Left forelimb (tissue), 1 donor: ENCODE measurements at regions not wholly inside any gene's neighbourhood (a gene's known extent, or its start where the extent isn't known, plus 50 kb on each side); places are given as distances from the start of the nearest gene placed in this dataset.
"Not testable (repeated sequence)": the region's sequence is repeated elsewhere in the genome, so short reads cannot be mapped to it uniquely, and the experiment has no call there.

ENCODE experiments used
- DNase-seq: peaks from one replicate; pipeline ENCODE4 v3.0.0-alpha.2; 2018; ENCODE audit warnings: low spot score

DNA sequence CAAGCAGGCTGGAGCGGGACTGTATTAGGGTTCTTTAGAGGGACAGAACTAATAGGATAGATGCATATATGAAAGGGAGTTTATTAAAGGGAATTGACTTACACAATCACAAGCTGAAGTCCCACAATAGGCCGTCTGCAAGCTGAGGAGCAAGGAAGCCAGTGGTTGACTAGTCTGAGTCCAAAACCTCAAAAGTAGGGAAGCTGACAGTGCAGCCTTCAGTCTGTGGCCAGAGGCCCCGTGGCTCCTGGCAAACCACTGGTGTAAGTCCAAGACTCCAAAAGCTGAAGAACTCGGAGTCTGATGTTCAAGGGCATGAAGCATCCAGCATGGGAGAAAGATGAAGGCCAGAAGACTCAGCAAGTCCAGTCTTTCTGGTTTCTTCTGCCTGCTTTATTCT is 281.8 kb downstream of the QKI start:
- DNase-seq = not testable (repeated sequence)

DNA sequence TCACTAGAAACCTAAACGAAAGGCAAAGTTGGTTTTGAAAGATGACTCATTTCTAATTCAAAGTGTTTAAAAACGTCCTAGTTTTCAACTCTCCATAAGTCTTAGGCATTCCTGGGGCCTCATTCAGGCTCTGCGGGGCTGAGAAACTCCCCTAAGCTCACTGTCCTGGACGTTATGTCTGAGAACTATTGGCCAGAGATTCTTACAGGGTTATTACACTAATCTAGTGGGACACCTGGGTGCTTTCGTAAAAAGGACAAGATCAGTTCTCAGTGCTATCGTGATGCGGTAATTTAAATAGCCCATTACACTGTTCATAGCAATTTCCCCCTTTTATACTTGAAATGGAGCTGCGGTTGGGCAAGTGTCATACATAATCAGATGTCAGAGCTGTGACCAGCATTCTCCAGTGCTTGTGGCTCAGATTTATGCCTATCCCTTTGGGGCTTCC is 280.9 kb downstream of the QKI start:
- no peak for DNase-seq

DNA sequence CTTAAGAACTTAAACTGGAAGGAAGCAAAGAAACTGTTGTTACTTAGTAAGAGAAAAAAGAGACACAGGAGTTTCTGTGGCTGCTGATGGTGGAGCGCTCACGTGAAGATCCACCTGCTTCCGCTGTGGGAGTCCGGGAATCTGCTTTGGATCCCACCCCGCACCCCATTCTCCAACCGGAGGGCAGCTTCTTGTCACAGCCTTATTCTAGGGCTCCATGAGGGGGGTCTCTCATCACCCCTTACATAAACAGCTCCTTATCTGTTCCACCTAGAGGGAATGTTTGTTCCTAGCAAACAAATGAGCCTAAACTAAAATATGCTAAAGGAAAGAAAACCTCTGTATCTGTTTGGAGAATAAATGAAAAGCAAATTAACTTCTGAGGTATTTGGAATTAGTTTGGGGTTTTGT is 280.5 kb downstream of the QKI start:
- no peak for DNase-seq

DNA sequence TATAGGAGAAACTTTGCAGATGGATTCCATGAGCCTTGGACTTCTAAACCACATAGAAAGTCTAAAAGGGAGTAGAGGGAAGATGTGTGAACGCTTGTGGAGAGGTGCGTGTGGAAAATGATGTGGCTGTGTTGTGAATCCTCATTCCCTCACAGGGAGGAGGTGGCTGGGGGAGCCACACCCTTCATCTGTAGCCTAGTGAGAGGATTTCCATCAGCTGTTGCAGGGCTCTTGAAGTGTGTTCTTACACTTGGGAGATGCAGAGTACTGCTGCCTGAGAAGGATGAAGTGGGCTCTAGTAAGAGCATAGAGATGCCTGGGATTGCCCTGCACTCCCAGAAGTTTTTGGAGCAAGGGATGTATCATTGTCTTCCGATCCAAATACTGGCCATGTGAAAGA is 279.6 kb downstream of the QKI start:
- DNase-seq = no peak

DNA sequence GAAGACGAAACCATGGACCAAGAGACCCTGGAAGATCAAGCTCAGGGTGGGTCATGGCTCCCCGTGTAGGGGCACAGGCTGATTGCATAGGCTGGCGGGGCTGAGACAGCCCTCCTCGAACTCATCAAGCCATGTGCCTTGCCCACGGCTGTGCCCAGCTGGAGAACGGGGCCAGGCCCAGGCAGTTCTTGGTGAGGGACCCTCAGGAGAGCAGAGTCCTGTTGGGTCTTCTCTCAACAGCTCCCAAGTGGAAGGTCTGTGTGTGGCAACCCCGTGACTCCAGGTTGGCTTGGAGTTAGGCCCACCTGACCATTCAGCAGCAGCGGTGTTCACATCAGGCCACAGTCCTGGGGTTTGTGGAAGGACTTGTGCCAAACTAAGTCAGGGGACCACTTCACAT is 276.5 kb downstream of the QKI start:
- DNase-seq = no peak

DNA sequence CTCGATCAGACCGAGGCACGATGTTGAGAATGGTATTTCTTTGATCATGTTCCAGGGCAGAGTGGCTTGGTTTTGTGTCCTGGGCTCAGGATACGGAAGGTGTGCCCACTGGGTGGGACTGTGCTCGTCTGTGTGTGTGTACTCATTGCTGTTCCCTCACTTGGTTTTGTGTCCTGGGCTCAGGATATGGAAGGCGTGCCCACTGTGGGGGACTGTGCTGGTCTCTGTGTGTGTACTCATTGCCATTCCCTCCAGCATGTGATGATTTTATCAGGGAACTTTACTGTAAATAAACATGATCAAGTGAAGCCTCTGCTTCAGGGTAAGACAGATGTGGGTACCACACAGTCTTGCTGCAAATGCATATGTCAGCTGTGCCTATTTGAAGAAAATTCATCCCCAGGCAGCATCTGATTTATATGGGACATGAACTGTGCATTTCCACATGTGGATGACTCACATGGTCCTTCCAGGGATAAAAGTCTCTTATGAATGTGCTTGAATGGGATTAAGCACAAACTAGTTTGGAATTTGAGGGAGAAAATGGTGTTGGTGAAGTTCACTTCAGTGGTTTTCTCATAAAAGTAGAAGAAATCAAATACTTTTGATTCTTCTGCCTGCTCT is 274.3 kb downstream of the QKI start:
- DNase-seq = no peak

DNA sequence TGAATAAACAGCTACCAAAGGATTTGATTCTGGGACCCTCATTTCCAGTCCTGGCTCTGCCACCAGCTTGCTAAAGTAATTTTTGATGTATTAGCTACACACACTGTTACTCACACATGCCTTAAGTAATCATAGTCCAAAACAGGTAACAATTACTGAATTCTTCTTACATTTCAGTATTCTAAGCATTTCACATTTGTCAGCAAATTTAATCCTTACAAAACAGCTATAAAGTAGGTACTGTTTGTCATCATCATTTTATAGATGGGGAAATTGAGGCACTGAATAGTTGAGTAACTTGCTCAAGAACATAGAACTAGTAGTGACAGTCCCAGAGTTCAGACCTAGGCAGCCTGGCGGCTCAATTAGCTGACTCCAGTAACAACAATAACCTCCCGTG is 272.6 kb downstream of the QKI start:
- DNase-seq = no peak

DNA sequence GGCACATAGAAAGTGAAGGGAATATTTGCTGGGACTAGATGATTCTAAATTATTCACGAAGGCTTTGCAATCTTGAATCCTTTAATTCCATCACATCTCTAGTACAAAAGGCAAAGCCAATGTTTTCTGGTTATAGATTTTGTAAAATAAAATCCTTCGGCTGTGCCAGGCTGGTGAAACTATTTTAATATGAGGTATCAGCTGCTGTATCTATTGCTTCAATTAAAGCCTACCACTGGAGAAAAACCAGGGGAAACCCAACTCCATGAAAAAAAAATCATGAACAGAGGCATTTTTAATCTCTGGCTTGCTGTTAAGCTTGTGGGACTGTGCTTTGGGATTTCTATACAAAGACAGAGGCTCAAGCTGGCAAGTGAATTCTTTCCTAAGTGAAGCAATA is 271.8 kb downstream of the QKI start:
- no peak for DNase-seq

DNA sequence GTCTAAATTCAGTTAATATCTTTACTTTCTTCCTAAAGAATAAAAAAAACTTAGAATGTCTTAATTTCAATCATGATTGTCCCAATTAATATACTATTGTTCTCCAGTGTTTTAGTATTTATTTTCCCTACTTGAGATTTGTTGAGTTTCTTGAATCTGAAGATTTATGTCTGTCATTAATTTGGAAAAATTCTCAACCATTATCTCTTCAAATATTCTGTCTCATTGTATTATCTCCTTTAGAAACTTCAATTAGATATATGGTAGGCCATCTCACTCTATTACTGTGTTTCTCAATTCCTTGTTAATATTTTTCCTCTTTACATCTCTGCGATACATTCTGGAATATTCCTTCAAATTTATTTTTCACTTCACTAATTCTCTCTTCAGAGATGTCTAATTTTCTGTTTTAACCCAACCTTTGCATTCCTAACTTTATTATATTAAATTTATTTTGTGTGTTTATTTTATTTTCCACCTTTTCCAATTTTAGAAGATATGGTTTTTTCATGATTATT is 268.6 kb downstream of the QKI start:
- DNase-seq = no peak

DNA sequence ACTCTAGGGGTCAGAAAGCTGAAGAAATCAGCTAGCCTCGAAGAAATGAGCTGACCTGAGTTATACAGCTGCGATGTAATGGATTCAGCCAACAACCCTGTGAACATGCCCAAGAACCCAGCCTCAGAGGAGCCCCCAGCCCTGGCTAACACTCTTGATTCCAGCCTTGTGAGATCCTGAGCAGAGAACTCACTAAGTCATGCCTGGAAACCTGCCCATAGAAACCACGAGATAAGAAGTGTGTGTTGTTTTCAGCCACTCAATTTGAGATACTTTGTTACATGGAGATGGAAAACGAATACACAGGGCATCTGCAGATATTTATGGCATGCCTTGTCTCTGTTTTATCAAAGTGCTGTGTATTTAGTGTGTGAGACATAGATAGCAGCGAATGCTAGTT is 265.2 kb downstream of the QKI start:
- no peak for DNase-seq

DNA sequence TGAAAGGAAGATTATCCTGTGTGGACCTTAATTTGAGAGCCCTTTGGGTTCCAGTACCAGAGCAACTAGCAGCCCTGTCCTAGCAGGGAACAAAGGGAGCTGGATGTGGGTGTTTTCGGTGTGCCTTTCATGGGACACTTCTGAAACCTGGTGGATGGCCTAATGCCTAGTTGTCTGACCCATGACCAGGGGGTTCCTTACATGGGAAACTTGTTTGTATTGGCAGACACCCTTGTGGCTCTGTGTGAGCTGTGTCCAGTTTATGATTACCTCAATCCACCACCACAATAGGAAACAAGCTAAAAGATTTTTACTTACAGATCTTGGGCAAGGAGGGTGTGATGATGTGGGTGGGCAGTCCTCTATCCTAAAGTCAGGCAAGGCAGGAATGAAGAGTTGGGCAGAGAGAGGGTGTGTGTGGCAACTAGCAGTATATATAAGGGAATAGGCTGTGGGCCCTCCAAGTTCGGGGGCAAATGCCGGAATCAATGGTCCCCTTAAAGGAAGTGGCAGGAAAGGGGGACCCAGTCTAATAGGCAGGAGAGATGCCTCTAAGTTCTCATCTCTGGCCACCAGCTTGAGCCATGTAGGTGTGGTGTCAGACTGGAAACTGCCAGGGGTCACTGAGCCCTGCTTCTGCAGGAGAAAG is 264.6 kb downstream of the QKI start:
- DNase-seq = no peak

DNA sequence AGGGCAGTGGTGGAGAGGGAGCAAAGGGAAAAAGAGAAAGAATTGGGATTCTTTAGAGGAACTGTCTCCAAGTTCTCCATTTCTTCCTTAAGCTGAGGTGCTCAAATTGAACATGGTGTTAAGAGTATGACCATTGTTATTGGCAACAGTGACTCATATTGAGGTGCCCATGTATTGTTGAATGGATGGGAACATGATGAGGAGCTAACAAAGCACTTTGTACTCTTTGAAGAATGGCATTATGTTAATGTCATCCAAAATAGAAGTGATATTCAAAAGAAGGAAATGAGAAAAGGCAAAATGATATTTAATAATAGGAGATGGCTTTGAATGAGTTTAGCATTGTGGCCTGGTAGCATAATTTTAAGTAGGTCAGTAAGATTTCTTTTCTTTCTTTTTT is 261.1 kb downstream of the QKI start:
- no peak for DNase-seq

DNA sequence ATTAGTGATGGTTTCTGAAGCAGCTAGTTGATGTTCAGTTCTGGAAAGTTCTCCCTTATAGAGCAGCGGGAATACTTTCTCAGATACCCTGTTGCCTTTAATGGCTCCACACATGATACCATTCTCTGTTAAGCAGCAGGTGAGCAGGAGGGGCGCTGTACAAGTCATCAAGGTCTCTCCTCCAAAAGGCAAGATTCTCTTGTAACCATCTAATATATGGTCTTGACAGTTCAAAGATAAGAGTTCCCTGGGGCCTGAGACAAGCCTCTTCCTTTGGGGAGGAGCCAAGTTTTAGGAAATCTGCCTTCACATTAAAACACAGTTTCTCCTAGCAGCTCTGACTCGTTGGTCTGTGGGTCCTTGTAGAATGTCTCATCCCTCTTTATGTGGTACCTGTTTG is 258.2 kb downstream of the QKI start:
- DNase-seq = no peak

DNA sequence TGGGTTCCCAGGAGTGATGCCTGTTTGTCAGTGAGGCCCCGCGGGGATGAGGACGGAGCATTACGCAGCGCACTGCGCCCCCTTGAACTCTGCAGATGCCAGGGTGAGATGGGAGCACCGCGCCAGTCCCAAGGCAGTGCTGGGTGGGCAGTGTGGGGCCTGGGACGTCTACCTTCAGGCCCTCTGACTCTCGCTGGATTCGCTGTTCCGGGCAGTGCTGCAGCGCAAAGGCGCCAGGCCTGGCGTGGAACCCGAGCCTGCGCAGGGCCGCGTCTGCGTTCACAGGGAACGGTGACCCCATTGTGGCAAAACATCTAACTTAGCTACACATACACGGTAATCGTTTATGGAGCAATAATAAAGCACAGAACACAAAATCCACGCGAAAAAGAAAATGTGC is 257.3 kb downstream of the QKI start:
- no peak for DNase-seq

DNA sequence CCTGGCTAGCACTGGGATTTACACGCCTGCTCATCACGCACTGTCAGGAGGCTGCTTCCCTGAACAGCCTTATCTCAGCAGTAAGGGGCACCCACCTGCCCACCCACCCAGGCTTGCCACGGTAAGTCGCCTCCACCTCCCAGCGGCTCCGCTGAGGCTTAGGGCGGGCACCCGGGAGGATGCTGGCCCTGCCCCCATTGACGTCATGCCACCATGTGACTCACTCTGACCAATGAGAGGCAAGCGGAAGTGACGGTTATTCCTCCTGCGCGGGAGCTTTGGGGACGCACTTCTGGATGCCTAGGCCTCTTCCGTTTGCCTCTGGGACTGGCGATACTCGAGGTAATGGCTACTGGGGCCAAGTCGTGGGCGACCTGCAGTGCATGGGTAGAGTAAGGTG is 256.8 kb downstream of the QKI start:
- no peak for DNase-seq

DNA sequence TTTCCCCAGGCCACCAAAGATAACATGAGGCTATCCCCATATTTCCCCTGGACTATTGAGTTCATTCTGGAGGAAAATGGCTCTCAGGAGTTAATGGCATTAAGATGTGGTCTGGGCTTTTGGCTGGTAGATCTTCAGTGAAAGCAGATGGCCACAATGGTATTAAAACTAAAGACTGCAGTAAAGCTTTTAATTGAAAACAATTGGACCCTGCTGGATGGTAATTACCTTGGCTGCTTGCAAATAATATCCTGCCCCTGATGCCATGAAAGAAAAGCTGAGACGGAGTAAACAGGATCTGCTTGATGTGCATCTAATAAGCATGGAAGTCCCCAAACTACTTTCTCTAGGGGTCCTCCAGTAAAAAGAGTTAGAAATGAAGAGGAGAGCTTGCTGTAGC is 255.8 kb downstream of the QKI start:
- no peak for DNase-seq

DNA sequence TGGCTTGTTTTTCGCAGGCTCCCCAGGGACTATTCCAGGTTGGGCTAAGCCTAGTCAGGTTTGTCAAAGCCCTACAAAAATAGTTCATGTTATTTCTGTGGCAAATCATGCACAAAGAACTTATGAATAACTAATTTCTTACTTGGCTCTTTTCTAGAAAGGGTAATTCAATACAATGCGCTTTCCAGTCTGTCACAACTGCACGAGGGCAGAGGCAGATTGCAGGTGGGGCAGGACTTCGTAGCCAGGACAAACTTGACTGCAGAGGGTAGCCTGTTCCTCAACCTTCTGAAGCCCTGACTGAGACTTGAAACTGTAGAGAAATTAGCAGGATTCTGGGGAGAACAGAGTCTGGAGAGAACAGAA is 253.5 kb downstream of the QKI start:
- DNase-seq = no peak

DNA sequence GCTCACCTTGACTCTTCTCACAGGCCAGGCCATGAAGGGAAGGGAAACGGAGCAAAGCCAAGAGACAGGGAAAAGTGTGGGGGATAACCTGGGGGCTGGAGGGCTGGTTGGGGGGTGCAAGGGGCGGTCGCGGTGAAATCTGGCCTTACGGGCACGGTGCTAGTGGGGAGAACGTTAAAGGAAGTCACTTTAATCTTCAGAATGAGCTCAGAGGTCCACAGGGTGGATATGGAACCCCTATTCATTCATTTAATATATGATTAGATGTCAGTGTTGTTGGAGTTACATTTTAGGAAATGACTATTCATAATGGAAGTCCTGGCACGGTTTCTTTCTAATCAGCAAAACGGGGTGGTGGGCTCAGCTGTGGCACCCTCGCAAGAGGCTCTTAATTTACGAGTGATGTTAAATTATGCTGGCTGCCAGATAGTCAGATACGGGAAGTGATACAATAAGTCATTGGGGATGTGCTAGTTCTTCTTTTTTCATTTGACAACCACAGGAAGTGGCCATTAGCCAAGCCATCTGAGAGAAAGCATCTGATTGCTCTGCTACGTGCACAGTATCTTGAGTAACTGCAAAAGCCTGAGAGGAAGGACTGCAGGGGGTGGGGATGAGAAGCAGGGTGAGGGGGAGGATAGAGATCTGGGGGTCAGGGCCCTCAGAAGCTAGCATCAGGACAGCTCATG is 253.0 kb downstream of the QKI start:
- no peak for DNase-seq

DNA sequence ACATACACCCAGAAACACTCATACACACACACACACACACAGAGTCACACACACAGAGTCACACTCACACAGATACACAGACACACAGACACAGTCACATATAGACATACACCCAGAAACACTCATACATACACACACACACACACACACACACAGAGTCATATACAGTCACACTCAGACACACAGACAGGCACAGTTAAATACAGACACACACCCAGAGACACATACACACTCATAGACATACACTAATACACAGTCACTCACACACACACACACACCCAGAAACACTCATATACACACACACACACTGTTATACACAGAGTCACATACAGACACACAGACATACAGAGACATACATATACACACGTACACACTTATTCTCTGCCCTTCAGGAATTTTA is 250.9 kb downstream of the QKI start:
- no peak for DNase-seq

DNA sequence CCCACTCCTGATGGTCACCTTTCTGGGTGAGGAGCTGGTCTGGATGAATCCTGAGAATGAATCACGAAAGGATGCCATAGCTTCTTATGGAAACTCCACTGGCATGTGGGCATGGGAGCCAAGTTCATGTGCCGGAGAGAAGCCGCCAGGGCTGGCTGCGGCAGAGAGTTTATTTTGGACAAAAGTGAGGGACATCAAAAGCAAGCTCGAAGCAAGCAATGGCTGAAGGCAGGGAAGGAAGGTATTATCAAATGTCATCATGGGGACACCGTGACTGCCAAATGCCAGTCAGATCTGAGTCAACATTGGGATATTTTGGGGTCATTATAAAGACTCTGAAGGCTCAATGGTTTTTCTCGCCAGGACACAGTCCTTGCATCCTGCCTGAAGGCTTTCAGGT is 249.1 kb downstream of the QKI start:
- DNase-seq = no peak

DNA sequence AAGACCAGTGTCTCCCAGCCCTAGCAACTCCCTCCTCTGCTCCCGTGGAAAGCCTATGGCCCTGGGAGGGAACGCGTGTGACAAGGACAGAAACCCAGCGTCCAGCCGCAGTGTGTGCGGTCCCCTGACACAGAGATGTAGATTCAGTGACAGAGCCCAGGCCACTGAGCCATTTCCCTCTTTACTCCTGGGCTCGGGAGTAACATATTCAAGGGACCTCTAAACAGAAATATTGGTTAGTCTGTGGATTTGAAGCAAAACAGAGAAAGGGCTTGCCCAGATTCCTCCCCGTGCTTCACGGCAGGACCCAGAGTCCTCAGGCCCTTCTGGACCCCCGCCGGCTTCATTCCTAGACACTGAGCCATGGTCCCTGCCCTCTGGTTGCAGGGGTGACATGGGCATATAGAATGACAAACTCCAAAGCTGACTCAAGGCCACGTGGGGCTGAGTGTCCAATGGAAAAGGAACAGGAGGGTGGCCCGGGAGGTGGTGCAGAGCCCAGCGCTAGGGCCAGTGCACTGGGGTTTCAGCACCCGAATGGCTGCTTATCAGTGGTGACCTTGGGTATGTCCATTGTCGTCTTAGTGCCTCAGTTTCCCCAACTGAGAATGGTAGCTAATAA is 248.2 kb downstream of the QKI start:
- no peak for DNase-seq

DNA sequence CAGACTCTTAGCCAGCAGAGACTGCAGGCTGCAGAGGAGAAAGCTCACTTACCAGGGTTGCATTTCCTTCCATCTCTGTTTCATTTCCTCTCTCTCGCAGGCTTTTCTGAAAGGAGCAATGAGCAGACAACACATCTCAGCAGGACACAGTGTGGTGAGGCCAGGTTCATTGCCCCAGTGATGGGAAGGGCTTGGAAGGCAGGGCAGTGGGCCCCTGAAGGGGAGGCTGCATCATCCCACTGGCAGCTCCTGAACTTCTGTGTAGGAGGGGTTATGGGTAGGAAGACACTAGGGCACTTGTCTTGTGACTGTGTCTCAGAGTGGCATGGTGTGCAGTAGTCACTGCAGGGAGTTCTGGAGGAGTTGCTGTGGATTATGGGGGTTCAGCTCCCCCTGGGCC is 246.8 kb downstream of the QKI start:
- DNase-seq = no peak

DNA sequence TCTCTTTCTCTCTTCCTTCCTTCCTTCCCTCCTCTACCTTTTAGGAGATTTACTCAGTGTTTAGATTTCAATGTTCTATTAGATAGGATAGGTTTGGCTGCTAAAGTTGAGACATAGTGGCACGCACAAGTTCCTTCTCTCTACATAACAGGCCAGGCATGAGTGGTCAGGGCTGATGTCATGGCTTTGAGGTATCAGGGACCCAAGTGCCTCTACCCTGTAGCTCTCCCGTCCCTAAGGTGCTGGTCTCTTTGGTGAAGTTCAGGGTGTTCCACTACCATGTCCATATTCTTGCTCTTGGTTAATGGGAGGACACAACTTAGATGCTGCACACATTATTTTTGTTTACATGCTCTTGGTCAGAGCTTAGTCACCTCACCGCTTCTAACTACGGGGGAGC is 245.3 kb downstream of the QKI start:
- no peak for DNase-seq
